ENCODE measurements at regions not wholly inside any gene's neighbourhood (a gene's known extent, or its start where the extent isn't known, plus 50 kb on each side); places are given as distances from the start of the nearest gene placed in this dataset.

DNA sequence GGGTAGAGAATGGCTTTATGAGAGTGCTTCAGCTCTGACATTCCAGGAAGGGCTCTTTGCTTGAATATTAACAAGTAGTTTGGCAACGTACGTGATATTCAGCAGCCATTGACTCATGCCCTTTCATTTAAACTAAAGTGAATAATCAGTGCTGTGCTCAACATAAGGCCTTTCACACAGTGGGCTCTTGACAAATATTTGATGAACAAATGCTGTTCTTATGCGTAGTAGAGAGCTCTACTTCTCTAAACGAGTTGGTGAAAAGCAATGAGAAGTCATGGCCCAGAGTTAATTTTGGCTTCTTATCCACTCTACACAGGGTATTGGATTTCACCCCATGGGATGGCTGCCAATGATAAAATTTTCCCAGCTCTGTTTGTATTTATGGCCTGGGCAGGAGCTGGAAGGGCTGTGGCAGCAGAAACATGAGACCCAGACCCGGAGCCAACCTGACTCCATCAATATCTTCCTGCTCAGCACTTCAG is 338.9 kb downstream of the CCDC85A start:
- in situ Hi-C loops (cut with HindIII; ENCODE audit: low pct_unique_long_range_greater_than_20kb, low sequenced_read_pairs) (no loop called here), intact Hi-C loops (cut with micrococcal nuclease; ENCODE audit: unreplicated experiment) (no loop called here)
- Histone ChIP-seq H3K27me3 (ENCODE audit: control insufficient read depth, insufficient read depth, low read length) (no peaks in the 10 kb centered on the region), H3K27ac (ENCODE audit: low read length) (no peak overlapping the region), H3K9me3 (ENCODE audit: control insufficient read depth, insufficient read depth, low read depth, low read length) (no peaks in the 10 kb centered on the region), H3K36me3 (ENCODE audit: control insufficient read depth, insufficient read depth, low read length) (no peaks in the 10 kb centered on the region), H3K4me3 (ENCODE audit: low read depth in 2 of 2, low read length in 2 of 2) (no peak overlapping the region), H3K4me1 (ENCODE audit: control insufficient read depth, insufficient read depth, low read length) (no peaks in the 10 kb centered on the region)
- DNase-seq (ENCODE audit: low read depth, low spot score) (no peak), ATAC-seq (no peak)
- BruUV-seq (replicated peaks) = no TSS peak
- CTCF ChIA-PET = no interaction called here
- POLR2A ChIA-PET = no interaction called here
- TF ChIP-seq, protein P1, sequence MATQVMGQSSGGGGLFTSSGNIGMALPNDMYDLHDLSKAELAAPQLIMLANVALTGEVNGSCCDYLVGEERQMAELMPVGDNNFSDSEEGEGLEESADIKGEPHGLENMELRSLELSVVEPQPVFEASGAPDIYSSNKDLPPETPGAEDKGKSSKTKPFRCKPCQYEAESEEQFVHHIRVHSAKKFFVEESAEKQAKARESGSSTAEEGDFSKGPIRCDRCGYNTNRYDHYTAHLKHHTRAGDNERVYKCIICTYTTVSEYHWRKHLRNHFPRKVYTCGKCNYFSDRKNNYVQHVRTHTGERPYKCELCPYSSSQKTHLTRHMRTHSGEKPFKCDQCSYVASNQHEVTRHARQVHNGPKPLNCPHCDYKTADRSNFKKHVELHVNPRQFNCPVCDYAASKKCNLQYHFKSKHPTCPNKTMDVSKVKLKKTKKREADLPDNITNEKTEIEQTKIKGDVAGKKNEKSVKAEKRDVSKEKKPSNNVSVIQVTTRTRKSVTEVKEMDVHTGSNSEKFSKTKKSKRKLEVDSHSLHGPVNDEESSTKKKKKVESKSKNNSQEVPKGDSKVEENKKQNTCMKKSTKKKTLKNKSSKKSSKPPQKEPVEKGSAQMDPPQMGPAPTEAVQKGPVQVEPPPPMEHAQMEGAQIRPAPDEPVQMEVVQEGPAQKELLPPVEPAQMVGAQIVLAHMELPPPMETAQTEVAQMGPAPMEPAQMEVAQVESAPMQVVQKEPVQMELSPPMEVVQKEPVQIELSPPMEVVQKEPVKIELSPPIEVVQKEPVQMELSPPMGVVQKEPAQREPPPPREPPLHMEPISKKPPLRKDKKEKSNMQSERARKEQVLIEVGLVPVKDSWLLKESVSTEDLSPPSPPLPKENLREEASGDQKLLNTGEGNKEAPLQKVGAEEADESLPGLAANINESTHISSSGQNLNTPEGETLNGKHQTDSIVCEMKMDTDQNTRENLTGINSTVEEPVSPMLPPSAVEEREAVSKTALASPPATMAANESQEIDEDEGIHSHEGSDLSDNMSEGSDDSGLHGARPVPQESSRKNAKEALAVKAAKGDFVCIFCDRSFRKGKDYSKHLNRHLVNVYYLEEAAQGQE (IDR thresholded peaks at IDR 0.05; ENCODE audit: insufficient read depth in 1 of 2, low read depth in 2 of 2, low read length in 1 of 2) = no peak
- no peak for TF ChIP-seq POLR2AphosphoS5 (IDR thresholded peaks at IDR 0.05; ENCODE audit: low read depth, low read length)

DNA sequence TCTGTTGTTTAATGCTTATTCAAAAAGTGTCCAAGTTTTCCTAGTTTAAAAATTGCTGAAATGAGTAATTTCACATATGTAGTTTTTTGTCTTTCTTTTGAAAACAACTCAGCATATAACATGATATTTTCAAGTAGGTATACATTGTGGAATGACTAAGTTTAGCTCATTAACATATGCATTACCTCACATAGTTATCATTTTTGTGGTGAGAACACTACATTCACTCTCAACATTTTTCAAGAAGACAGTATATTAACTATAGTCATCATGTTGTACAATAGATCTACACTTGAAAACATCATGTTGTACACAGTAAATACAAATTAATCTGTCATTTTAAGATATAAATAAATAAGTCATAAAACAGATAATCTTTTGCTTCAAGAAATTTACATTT is 340.0 kb downstream of the CCDC85A start:
- no peak for ATAC-seq
- TF ChIP-seq TCF7L2 (IDR thresholded peaks at IDR 0.05; ENCODE audit: low read depth, low read length) (no peak), SIN3A (IDR thresholded peaks at IDR 0.05; ENCODE audit: borderline replicate concordance, insufficient read depth, low read depth, low read length) (no peak), POLR2AphosphoS5 (IDR thresholded peaks at IDR 0.05; ENCODE audit: low read depth, low read length) (no peak)
- TF ChIP-seq, protein P2, sequence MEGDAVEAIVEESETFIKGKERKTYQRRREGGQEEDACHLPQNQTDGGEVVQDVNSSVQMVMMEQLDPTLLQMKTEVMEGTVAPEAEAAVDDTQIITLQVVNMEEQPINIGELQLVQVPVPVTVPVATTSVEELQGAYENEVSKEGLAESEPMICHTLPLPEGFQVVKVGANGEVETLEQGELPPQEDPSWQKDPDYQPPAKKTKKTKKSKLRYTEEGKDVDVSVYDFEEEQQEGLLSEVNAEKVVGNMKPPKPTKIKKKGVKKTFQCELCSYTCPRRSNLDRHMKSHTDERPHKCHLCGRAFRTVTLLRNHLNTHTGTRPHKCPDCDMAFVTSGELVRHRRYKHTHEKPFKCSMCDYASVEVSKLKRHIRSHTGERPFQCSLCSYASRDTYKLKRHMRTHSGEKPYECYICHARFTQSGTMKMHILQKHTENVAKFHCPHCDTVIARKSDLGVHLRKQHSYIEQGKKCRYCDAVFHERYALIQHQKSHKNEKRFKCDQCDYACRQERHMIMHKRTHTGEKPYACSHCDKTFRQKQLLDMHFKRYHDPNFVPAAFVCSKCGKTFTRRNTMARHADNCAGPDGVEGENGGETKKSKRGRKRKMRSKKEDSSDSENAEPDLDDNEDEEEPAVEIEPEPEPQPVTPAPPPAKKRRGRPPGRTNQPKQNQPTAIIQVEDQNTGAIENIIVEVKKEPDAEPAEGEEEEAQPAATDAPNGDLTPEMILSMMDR (IDR thresholded peaks at IDR 0.05) = no peak
- TF ChIP-seq, protein P1 (IDR thresholded peaks at IDR 0.05; ENCODE audit: insufficient read depth in 1 of 2, low read depth in 2 of 2, low read length in 1 of 2) = no peak
- Histone ChIP-seq H3K4me1 (ENCODE audit: control insufficient read depth, insufficient read depth, low read length) (no peaks in the 10 kb centered on the region), H3K27me3 (ENCODE audit: control insufficient read depth, insufficient read depth, low read length) (no peaks in the 10 kb centered on the region), H3K9me3 (ENCODE audit: control insufficient read depth, insufficient read depth, low read depth, low read length) (no peaks in the 10 kb centered on the region), H3K4me3 (ENCODE audit: low read depth in 2 of 2, low read length in 2 of 2) (no peak overlapping the region), H3K27ac (ENCODE audit: low read length) (no peak overlapping the region), H3K36me3 (ENCODE audit: control insufficient read depth, insufficient read depth, low read length) (no peaks in the 10 kb centered on the region)
- in situ Hi-C loops (cut with HindIII; ENCODE audit: low pct_unique_long_range_greater_than_20kb, low sequenced_read_pairs) = no loop called here
- no TSS peak for BruUV-seq (replicated peaks)
- ChIA-PET CTCF (no interaction called here), POLR2A (no interaction called here)
- no peak for DNase-seq (ENCODE audit: low read depth, low spot score)
- intact Hi-C loops (cut with micrococcal nuclease; ENCODE audit: unreplicated experiment) = no loop called here

Data from Panc1 (cell line).